NCI-H82 treated with DMSO at 0.1 percent for 48 hours (cell line): ENCODE measurements at regions not wholly inside any gene's neighbourhood (a gene's known extent, or its start where the extent isn't known, plus 50 kb on each side); places are given as distances from the start of the nearest gene placed in this dataset.

Experiments
- DNase-seq: peaks from one replicate; lab custom pipeline; 2025; ENCODE audit not compliant: unreplicated experiment; lab: John Stamatoyannopoulos, UW

- DNase-seq, result no peak
These were observed 139.9 kb upstream of the SLC22A23 start for GRCh38 chr6:3596766-3597165.

- DNase-seq, result no peak
These were observed 137.4 kb upstream of the SLC22A23 start for GRCh38 chr6:3594201-3594600.

- no peak for DNase-seq
These were observed 136.3 kb upstream of the SLC22A23 start for GRCh38 chr6:3593161-3593560.

- DNase-seq, result peak; percentile 27
These were observed 135.6 kb upstream of the SLC22A23 start for GRCh38 chr6:3592371-3592941.

GRCh38 chr6:3591970-3592369 lies 135.1 kb upstream of the SLC22A23 start:
- no peak for DNase-seq

- DNase-seq, result no peak
These were observed 130.8 kb upstream of the SLC22A23 start for GRCh38 chr6:3587660-3588059.

GRCh38 chr6:3585320-3585935 lies 128.6 kb upstream of the SLC22A23 start:
- no peak for DNase-seq

GRCh38 chr6:3584606-3585005 lies 127.8 kb upstream of the SLC22A23 start:
- DNase-seq, result no peak

- no peak for DNase-seq
These were observed 124.6 kb upstream of the SLC22A23 start for GRCh38 chr6:3581469-3581868.

GRCh38 chr6:3579652-3580175 lies 122.9 kb upstream of the SLC22A23 start:
- DNase-seq, result no peak

GRCh38 chr6:3578981-3579380 lies 122.1 kb upstream of the SLC22A23 start:
- no peak for DNase-seq

- DNase-seq, result peak; percentile 71
These were observed 120.7 kb upstream of the SLC22A23 start for GRCh38 chr6:3577517-3577916.

GRCh38 chr6:3575701-3576100 lies 118.9 kb upstream of the SLC22A23 start:
- no peak for DNase-seq

- no peak for DNase-seq
These were observed 118.3 kb upstream of the SLC22A23 start for GRCh38 chr6:3575166-3575565.

- DNase-seq, result no peak
These were observed 116.8 kb upstream of the SLC22A23 start for GRCh38 chr6:3573670-3574069.

GRCh38 chr6:3571836-3572235 lies 115.0 kb upstream of the SLC22A23 start:
- no peak for DNase-seq

- DNase-seq, result no peak
These were observed 114.4 kb upstream of the SLC22A23 start for GRCh38 chr6:3571250-3571681.

- peak; percentile 32 for DNase-seq
These were observed 113.0 kb upstream of the SLC22A23 start for GRCh38 chr6:3569816-3570215.

- peak; percentile 72 for DNase-seq
These were observed 111.7 kb upstream of the SLC22A23 start for GRCh38 chr6:3568396-3569082.

- DNase-seq, result no peak
These were observed 110.0 kb upstream of the SLC22A23 start for GRCh38 chr6:3566812-3567211.

GRCh38 chr6:3565291-3565690 lies 108.4 kb upstream of the SLC22A23 start:
- no peak for DNase-seq

GRCh38 chr6:3561725-3562124 lies 104.9 kb upstream of the SLC22A23 start:
- peak; percentile 30 for DNase-seq
